Stimulated activated CD4-positive, alpha-beta T cell treated with anti-CD3 and anti-CD28 coated beads, Interleukin-15, amount 100 ng/mL, for 48 hours (primary cell): ENCODE measurements at regions not wholly inside any gene's neighbourhood (a gene's known extent, or its start where the extent isn't known, plus 50 kb on each side); places are given as distances from the start of the nearest gene placed in this dataset.
A peak's percentile ranks its signal among the peaks of the same experiment; 100 is the strongest.
"Not testable (repeated sequence)": the region's sequence is repeated elsewhere in the genome, so short reads cannot be mapped to it uniquely, and the experiment has no call there.

Experiments used
- DNase-seq, 2 donors: peaks; one replicate each; pipeline ENCODE4 v3.0.0-alpha.2; 2020; ENCODE audit warnings: low read depth in 2 of 2

DNA sequence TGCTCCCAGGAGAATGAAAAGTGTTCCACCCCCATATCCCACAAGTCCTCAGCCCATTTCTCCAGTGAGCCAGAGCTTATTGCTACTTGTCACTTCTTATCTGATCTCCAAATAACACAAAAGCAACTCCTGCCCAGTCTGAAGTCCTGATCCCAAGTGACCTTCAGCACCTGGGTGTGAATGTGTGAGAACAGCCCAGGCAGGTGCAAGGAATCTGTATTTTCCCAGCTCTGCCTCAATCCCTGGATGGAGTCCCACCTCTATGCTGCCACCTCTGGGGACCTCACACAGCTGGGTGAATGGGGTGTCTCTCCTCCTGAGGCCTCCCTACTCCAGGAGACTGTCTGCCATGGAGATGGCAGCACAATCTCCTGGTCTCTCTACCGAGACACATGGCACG is 402.4 kb upstream of the PROX1 start:
- no peak for DNase-seq

DNA sequence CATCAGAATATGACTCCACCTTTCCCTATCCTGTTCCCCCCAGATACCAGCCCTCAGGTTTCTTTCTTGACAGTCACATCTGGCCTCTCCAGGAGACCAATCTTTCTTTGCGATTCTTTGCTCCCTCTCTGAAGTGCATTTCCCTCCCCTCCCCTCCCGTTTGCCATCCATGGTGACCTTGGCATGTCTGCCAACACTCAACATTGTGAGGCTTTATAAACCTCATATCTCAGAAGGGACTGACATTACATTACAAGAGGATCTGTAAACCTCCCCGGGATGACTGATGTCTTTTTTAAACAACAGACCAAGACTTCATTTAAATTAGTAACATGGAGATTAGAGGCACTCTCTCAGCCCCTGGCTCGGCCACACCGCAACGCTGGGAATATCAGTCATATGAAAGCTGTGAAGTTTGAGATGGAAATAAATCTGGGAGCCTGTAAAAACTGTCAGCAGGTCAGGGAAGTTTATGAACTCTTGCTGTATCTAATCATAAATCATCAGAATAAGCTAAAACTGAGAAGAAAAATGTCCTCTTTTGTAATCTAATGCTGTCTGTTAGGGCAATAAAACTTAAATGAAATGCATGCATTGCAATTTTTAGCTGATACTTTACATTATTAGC is 401.7 kb upstream of the PROX1 start:
- no peak for DNase-seq

DNA sequence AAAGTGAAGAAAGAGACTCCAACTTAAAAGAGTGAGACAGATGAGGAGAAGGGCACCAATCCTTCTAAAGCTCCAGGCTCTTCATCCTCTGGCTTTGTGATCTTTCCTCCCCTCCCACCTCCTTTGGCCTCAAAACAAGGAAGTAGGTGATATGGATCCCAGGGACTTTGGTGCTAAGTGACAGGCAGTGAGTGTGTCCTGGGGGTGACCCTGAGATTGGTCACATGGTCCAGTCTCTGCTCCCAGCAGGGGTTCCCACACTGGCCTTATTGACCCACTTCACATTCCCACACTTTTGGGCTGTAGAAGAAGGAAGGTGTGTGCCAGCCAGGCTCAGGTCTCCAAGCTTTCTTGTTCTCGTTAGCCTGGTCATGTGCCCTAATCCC is 401.2 kb upstream of the PROX1 start:
- no peak for DNase-seq

DNA sequence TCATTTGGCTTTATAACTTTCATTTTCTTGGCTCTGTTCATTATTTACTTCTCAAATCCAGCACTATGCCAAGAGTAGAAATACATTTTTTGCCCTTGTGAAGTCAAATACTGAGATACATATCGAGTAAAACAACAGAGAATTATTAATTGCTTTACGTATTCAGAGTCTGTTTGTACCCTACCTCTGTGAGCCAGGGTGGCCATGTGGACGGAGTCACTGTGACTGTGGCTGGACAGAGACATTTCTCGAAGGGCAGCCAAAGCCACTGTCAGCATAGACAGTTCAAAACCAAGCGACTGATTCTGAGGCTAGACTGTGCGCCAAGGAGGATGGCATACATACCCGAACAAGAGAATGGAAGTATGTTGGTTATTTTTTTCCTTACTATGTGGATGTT is 391.0 kb upstream of the PROX1 start:
- no peak for DNase-seq

DNA sequence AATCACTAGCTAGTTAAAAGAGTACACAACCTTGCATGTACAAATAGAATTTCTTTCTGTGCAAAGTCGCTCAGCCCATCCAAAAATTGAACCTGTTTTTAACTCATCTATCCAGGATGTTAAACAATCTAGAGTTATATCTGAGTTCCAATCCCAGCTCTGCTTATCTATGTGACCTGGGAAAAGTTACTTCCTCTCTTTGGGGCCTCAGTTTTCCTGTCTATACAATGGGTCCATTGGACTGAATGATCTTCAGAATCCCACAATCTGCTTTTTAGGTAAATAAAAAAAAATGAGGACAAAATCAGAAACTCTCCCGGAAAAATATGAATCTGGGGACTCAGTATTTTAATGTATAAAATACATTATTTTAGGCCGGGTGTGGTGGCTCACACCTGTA is 389.5 kb upstream of the PROX1 start:
- no peak for DNase-seq

DNA sequence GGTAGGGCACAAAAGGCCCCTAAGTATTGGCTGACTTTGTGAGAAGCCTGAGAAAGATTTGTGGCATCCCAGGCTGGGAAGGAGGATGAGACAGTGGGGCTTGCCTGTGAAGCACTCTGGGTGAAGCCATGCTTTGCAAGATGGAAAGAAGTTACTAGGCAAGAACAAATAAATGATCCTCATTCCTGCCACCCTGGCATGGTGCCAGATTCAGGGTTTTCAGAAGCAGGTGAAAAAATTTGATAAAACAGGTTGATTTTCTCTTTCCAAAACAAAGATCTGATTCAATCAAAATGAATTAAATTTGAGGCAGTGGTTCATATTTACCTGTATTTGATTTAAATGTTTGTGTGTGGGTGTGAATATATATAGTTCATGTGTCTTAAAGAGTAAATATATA is 386.9 kb upstream of the PROX1 start:
- DNase-seq = no peak

DNA sequence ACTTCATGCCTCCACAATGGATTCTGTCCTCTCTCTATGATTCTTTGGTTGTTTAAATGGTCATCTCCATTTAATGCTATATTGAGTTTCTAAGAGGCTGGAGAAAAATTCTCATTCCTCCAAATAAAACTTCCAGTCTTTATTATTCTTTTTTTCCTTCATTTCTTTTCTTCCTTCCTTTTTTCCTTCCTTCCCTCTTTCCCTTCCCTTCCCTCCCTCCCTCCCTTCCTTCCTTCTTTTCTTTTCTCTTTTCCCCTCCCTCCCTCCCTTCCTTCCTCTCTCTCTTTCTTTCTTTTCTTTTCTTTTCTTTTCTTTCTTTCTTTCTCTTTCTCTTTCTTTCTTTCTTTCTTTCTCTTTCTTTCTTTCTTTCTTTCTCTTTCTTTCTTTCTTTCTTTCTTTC is 386.1 kb upstream of the PROX1 start:
- DNase-seq = not testable (repeated sequence)

DNA sequence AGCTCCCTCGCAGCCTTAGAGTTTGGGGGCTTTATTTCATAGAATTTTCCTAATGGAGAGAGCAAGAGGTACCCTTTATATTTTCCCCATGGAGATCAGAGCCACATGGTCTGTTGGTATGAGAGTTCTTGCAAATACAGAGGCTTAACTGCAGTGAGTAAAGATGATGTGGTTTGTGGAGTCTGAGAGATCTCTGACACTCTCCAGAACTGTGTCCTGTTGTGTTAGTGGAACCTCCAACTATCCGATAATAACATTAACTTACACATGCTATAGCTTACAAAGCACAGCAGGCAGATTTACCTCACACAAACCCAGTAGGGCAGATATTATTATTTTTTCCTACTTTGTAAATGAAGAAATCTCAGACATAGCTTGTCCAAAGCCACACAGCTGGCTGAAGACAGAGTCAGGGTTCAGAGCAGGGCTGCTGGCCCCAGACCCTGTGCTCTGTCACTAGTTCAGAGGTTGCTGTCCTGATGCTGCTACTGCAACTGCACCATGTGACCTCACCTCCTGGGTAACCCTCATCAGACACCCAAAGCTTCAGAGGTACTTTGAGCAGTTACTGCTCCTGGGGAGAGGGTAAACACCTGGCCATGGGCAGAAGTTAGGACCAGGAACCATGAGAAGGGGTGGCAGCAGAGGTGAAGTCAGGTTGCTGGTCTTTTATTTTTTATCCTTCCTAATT is 384.8 kb upstream of the PROX1 start:
- DNase-seq = no peak

DNA sequence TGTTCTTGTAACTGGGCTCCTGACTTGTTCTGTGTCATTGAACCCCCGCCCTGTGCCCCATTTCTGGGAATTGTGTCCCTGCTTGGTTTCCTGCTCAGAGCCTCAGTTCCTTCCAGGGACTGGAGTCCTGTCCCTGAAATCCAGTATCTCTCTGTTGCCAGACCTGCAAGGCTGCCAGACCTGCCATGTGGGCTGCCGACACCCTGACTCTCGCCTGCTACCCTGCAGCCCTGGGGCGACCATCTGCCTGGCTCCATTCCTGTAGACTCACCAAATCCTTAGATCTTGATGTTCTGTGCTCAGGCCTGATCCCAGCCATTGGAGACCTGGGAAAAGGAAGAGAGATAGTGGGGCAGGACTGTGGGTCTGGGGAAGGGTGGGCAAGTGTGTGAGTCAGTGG is 383.3 kb upstream of the PROX1 start:
- DNase-seq = no peak

DNA sequence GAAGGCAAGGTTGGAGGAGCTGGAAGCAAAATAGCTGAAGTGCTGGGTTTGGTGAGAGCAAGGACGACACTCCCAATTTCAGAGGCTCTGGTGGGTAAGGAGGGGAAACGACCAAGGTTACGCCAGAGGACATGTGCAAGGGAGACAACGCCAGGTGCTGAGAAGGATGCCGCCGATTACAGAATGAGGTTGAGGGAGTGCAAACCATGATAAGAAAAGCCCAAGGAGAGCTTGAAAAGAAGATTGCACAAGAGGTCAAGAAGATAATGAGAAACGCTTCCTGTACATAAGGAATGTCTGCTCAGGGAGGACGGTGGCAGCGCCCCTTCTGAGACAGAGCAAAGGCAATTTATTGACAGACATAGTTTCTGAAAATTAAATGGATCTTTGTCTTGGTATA is 382.0 kb upstream of the PROX1 start:
- no peak for DNase-seq

DNA sequence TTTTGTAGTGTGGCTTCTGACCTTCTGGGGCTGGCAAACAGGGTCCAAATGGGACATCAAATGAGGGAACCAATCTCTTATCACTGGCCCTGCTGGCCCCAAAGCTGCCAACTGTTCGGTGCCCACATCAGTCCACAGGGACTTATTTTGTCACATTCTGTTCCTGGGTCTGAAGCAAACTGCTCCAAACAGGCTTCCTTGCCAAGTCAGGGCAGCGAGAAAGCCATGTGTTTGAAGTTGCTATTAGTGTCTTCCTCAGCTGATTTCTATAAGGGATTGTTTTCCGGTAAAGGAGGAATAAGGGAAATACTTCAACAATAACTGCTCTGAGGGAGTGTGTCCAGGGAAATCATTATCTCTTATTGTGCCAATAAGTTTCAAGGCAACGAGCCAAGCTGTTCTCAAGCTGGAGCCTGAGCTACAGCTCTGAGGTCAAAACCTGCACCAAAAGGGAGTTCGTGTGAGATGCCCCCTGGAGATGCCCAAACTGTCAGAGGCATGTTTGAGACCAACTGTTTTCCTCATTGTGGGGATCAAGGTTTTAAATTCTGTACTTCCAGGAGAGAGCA is 381.4 kb upstream of the PROX1 start:
- no peak for DNase-seq

DNA sequence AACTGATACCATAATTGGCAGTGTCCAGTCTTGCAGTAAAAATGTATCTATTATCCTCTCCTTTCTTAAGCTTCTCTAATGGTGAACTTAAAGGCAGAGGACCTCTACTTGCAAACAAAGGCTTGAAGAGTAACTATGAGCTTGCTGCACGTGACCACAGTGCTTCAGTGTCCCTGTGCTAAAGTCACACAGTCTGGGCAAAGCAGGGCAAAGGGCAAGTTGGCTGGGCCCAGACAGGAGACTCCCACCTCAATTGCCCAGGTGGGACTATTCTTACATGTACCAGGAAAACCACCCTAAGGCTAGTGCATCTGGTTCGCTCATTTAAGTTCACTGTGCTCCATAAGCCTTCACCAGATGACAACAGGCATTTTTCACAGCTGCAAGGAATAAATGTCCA is 374.2 kb upstream of the PROX1 start:
- DNase-seq = no peak

DNA sequence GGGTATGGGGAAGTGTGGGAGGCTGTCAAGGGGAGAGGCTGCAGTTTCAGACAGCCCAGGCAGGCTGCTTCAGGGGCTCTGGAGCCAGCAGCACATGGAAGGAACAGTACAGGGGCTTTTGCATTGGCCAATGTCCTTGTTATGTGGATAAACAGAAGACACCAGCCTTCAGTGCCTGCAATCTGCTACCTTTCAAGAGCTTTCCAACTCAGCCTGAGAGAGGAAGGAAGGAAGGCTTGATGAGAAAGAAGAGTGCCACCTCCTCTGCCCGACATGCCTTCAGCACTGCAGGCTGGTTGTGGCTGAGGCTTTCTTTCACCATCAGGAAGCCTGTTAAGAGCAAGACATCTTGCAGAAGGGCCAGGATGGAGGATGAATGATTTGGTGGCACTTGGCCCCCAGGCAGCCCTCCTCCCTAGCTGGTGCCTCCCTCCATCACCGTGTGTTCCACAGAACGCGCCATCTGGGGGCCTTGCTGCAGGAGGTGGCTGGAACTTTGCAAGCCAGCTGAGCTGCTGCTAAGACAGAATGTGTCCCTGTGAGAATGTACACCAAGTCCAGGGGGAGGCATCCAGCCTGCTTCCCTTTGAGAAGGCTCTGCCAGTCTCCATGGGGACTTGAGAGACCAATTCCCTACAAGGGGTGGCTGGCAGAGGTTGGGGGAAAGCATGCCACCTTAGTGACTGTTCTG is 372.4 kb upstream of the PROX1 start:
- no peak for DNase-seq

DNA sequence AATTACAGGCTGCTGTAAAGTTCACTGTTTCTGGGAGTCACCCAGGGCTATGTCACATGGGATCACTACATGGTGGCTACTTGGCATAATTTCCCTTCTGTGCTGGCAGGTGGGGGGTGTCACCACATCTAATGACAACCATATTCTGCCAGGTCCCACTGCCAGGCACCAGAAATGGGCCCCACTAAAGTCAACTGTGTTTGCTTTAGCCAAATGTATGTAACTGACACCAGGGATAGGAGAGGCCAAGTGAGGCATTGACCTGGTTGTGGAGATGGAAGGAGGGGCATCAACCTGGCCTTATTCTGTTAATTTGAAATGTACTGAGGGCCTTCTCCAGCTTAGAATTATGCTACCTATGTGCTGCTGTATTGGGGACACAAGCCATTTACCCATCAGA is 370.6 kb upstream of the PROX1 start:
- DNase-seq = no peak

DNA sequence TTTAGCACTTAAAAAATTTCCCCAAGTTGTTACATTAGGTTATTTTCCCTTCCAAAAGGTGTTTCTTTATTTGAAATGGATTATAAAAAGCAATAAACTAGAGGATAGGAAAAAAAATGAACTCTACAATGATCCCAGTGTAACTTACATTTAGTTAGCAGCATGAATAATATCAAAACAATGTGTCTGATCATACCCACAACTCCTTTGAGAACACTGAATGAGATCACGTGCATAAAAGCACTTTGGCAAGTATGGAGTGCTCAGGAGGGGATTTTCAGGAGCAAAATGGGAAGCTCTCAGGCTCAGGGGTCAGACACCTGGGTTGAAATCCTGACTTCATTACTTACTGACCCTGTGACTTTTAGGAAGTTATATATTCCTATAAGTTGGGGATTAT is 369.7 kb upstream of the PROX1 start:
- no peak for DNase-seq

DNA sequence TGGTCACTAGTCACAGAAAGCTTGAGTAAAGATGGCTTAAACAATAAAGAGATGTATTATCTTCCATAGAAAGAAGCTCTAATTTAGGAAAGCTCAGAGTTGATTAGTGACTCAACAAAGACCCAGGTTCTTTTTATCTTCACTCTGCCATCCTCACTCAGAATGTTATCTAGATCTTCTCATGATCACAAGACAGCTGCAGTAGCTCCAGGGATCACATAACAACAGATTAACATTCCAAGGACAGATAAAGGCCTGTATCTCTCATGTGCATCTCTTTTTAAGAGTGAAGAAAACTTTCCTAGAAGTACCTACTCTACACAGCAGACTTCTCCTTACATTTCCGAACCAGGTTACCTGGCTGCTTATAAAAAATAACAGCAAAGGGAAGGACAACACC is 368.7 kb upstream of the PROX1 start:
- DNase-seq = no peak

DNA sequence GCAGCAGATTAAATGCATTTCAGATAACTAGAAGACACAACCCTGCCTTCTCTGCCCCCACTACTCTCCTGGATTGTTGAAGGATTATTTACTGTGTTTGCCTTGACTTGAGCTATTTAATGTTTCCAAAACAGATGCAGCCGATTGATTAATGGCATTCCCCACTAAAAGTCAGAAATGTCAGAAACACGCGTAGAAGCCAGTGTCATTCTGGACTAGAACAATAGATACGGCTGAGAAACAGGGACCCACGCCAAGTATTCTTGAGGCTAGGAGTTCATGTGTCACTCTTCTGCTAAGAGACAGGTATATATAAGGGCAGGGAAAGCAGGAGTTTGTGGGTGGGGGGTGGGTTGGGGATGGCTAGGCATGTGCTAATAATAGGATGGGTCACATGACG is 366.7 kb upstream of the PROX1 start:
- no peak for DNase-seq

DNA sequence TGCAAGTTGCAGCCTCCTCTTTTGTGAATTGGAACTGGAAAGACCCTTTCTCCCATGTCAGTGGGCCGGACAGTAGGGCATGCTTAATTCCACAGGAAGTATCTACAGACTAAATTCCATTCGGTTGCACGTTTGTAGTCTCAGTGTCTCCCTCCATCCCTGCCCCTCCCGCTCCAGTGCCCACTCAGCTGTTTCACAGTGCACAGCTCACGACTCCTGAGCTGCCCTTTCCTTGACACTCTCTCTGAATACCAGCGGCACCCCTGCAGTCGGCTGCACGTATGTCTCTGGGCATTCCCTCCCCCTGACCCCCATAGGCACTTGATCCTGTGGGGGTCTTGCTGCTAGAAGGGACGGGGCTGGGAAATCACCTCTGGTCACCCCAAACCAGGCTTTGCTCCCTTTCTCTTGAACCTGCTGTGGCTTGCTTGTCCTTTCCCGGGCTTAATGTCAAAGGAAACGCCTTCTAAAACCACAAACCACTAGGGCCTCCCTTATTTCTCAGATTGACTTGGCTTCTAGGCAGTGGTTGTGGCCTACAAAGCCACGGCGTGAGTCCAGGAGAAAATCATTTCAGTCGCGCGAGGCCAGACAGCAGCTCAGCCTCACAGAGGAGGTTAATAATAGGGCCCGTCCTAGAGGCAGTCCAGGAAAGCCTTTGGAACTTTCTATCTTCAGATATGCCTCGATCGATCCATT is 365.3 kb upstream of the PROX1 start:
- peak in 1 of 2 donors; percentile 2 for DNase-seq

DNA sequence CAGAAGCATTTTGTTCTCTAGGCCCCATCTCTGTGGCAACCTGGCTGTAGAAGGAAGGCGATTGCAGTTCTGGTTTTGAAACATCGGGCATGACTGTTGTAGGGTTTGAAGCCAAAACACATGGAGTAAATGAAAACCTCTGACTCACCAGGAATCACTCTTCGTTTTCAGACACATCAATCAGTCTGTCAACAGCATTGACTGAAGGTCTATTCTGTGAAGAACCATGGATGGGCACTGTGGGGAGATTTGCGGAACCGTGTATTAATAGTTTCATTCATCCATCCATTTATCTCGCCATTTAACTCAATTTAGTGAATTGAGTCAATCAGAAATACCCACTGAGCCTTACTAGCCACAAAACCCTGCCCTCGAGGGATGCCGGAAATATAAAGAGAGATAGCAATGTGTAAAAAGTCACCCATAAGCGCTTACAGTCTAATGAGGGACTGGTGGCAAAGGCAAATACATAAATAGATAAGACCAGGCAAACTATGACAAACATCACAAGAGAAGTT is 364.6 kb upstream of the PROX1 start:
- no peak for DNase-seq

DNA sequence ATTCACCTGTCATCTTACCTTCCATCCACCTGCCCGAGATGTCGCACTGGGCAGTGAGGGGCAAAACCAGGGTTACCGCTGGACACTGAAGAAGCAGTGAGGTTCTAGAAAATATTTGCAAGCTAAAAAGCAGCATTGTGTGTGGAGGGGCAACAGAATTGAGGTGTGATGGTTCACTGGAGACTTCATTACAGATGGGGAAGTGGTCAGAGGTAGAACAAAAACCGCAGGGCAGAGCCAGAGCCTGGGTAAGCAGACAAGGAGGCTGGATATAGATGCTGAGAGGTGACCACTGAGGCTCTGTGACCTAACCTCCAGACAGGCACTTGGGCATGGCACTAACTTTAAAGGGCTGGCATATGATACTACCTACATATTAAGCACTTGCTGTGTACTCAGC is 363.9 kb upstream of the PROX1 start:
- DNase-seq = no peak

DNA sequence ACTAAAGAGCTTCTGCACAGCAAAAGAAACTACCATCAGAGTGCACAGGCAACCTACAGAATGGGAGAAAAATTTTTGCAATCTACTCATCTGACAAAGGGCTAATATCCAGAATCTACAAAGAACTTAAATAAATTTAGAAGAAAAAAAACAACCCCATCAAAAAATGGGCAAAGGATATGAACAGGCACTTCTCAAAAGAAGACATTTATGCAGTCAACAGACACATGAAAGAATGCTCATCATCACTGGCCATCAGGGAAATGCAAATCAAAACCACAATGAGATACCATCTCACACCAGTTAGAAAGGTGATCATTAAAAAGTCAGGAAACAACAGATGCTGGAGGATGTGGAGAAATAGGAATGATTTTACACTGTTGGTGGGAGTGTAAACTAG is 351.0 kb upstream of the PROX1 start:
- not testable (repeated sequence) for DNase-seq

DNA sequence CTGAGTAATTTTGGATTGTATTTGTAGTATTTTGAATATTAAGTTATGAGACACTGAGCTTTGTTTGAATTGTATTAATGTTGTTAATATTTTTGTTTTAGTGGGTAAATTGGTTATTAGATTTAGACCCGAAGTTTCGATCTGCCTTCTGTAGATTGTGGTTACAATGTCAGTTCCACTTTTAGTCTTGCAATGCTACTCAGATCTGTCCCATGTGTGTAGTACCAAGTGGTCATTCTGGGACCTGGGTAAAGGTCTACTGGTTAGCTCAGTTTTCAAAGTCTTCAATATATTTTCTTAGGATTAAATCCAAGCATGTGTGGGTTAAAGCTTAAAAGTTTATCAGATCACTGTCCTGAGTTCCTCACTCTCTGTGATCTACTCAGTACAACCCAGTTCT is 346.5 kb upstream of the PROX1 start:
- no peak for DNase-seq
